ENCODE measurements at regions not wholly inside any gene's neighbourhood (a gene's known extent, or its start where the extent isn't known, plus 50 kb on each side); places are given as distances from the start of the nearest gene placed in this dataset.

GRCh38 chr16:66231452-66232160 lies 134.9 kb upstream of the CDH5 start:
- no peak overlapping the region for H3K27ac ChIP-seq
- DNase-seq: no peak
- H3K36me3 ChIP-seq: no peaks in the 10 kb centered on the region
- no peaks in the 10 kb centered on the region for H3K4me1 ChIP-seq
- TF ChIP-seq POLR2A (IDR thresholded peaks at IDR 0.05) (no peak), CTCF (IDR thresholded peaks at IDR 0.05) (no peak)
- no peaks in the 10 kb centered on the region for H3K27me3 ChIP-seq
- H3K9me3 ChIP-seq: no peaks in the 10 kb centered on the region
- H3K4me3 ChIP-seq: no peak overlapping the region

GRCh38 chr16:66229651-66230050 lies 136.8 kb upstream of the CDH5 start:
- Histone ChIP-seq H3K4me3 (no peak overlapping the region), H3K9me3 (no peaks in the 10 kb centered on the region), H3K27ac (no peak overlapping the region), H3K4me1 (no peaks in the 10 kb centered on the region), H3K27me3 (no peaks in the 10 kb centered on the region), H3K36me3 (no peaks in the 10 kb centered on the region)
- no peak for DNase-seq
- TF ChIP-seq POLR2A (IDR thresholded peaks at IDR 0.05): no peak

GRCh38 chr16:66228792-66229191 lies 137.7 kb upstream of the CDH5 start:
- H3K36me3 ChIP-seq: no peaks in the 10 kb centered on the region
- H3K27me3 ChIP-seq: no peaks in the 10 kb centered on the region
- H3K4me3 ChIP-seq: no peak overlapping the region
- TF ChIP-seq POLR2A (IDR thresholded peaks at IDR 0.05) (no peak), CTCF (IDR thresholded peaks at IDR 0.05) (no peak)
- DNase-seq: no peak
- no peaks in the 10 kb centered on the region for H3K4me1 ChIP-seq
- H3K27ac ChIP-seq: no peak overlapping the region
- H3K9me3 ChIP-seq: no peaks in the 10 kb centered on the region

- no peak for DNase-seq
- no peaks in the 10 kb centered on the region for H3K9me3 ChIP-seq
- H3K36me3 ChIP-seq: no peaks in the 10 kb centered on the region
- TF ChIP-seq POLR2A (IDR thresholded peaks at IDR 0.05): no peak
- no peaks in the 10 kb centered on the region for H3K27me3 ChIP-seq
- H3K27ac ChIP-seq: no peak overlapping the region
- H3K4me1 ChIP-seq: no peaks in the 10 kb centered on the region
- H3K4me3 ChIP-seq: no peak overlapping the region
These were observed 138.5 kb upstream of the CDH5 start for GRCh38 chr16:66227766-66228530.

GRCh38 chr16:66226762-66227161 lies 139.7 kb upstream of the CDH5 start:
- TF ChIP-seq POLR2A (IDR thresholded peaks at IDR 0.05) (no peak), CTCF (IDR thresholded peaks at IDR 0.05) (no peak)
- Histone ChIP-seq H3K4me3 (no peak overlapping the region), H3K36me3 (no peaks in the 10 kb centered on the region), H3K27me3 (no peaks in the 10 kb centered on the region), H3K9me3 (no peaks in the 10 kb centered on the region), H3K27ac (no peak overlapping the region), H3K4me1 (no peaks in the 10 kb centered on the region)
- no peak for DNase-seq

GRCh38 chr16:66225696-66226095 lies 140.8 kb upstream of the CDH5 start:
- H3K4me1 ChIP-seq: no peaks in the 10 kb centered on the region
- TF ChIP-seq CTCF (IDR thresholded peaks at IDR 0.05): no peak
- TF ChIP-seq POLR2A (IDR thresholded peaks at IDR 0.05): no peak
- H3K27ac ChIP-seq: no peak overlapping the region
- no peaks in the 10 kb centered on the region for H3K36me3 ChIP-seq
- H3K9me3 ChIP-seq: no peaks in the 10 kb centered on the region
- H3K4me3 ChIP-seq: no peak overlapping the region
- DNase-seq: no peak
- H3K27me3 ChIP-seq: no peaks in the 10 kb centered on the region

Data from Peyer's patch (tissue), 4 donors.